Liver (tissue), 8 donors: ENCODE measurements at regions not wholly inside any gene's neighbourhood (a gene's known extent, or its start where the extent isn't known, plus 50 kb on each side); places are given as distances from the start of the nearest gene placed in this dataset.

Source experiments
- DNase-seq: peaks from one replicate; pipeline ENCODE4 v3.0.0-alpha.2; 2017; ENCODE audit warnings: low spot score
- H3K27ac ChIP-seq, 2 donors: one replicate each; pipeline ENCODE4 v1.7.0; 2013; ENCODE audit warnings: inconsistent platforms in 2 of 2, low read length in 2 of 2, control low read depth in 1 of 2, low read depth in 1 of 2, mild to moderate bottlenecking in 1 of 2
- H3K27me3 ChIP-seq, 4 donors: one replicate each; pipeline versions ENCODE4 v1.6.1 to v1.7.0; 2013; ENCODE audit warnings: low read length in 3 of 4, inconsistent platforms in 1 of 4, mild to moderate bottlenecking in 1 of 4, moderate library complexity in 1 of 4; ENCODE audit not compliant: control insufficient read depth in 4 of 4, insufficient read depth in 4 of 4
- H3K36me3 ChIP-seq, 4 donors: one replicate each; pipeline versions ENCODE4 v1.6.1 to v1.7.0; 2013; ENCODE audit warnings: low read length in 3 of 4, mild to moderate bottlenecking in 3 of 4, low read depth in 1 of 4, moderate library complexity in 1 of 4; ENCODE audit not compliant: control insufficient read depth in 4 of 4, insufficient read depth in 3 of 4
- H3K4me1 ChIP-seq, 4 donors: one replicate each; pipeline versions ENCODE4 v1.6.1 to v1.7.0; 2013; ENCODE audit warnings: low read length in 3 of 4, mild to moderate bottlenecking in 3 of 4, moderate library complexity in 1 of 4; ENCODE audit not compliant: control insufficient read depth in 4 of 4, insufficient read depth in 4 of 4
- H3K4me3 ChIP-seq, 3 donors: one replicate each; pipeline versions ENCODE4 v1.6.1 to v1.7.0; 2013; ENCODE audit warnings: low read length in 3 of 3, control low read depth in 1 of 3, low read depth in 1 of 3, mild to moderate bottlenecking in 1 of 3
- H3K9ac ChIP-seq, 2 donors: one replicate each; pipeline ENCODE4 v1.7.0; 2013; ENCODE audit warnings: low read length in 2 of 2, mild to moderate bottlenecking in 2 of 2, moderate library complexity in 2 of 2, control low read depth in 1 of 2, low read depth in 1 of 2
- H3K9me3 ChIP-seq, 4 donors: one replicate each; pipeline versions ENCODE4 v1.6.1 to v1.7.0; 2013; ENCODE audit warnings: low read length in 3 of 4; ENCODE audit not compliant: control insufficient read depth in 4 of 4
- EGR1 ChIP-seq, 2 donors: IDR thresholded peaks; 2 replicates each; pipeline ENCODE4 v1.6.1; 2016 to 2018; ENCODE audit warnings: antibody characterized with exemption in 2 of 2, low read depth in 2 of 2
- FOXA1 ChIP-seq: IDR thresholded peaks from 2 replicates; pipeline ENCODE4 v1.6.1; 2016; ENCODE audit warnings: antibody characterized with exemption
- FOXA2 ChIP-seq: IDR thresholded peaks from 2 replicates; pipeline ENCODE4 v1.6.1; 2016; ENCODE audit warnings: antibody characterized with exemption
- GABPA ChIP-seq, 2 donors: IDR thresholded peaks in 1 of 2; conservative IDR thresholded peaks in 1 of 2; 2 replicates each; pipeline ENCODE4 v1.6.1; 2016; ENCODE audit warnings: antibody characterized with exemption in 2 of 2, mild to moderate bottlenecking in 1 of 2, moderate library complexity in 1 of 2
- HNF4A ChIP-seq, 2 donors: conservative IDR thresholded peaks; 2 replicates each; pipeline ENCODE4 v1.6.1; 2016; ENCODE audit warnings: antibody characterized with exemption in 2 of 2, mild to moderate bottlenecking in 2 of 2
- HNF4G ChIP-seq: IDR thresholded peaks from 2 replicates; pipeline ENCODE4 v1.6.1; 2016; ENCODE audit warnings: antibody characterized with exemption
- JUND ChIP-seq, 2 donors: IDR thresholded peaks; 2 replicates each; pipeline ENCODE4 v1.6.1; 2016; ENCODE audit warnings: antibody characterized with exemption in 2 of 2
- NR2F2 ChIP-seq: IDR thresholded peaks from 2 replicates; pipeline ENCODE4 v1.6.1; 2016; ENCODE audit warnings: antibody characterized with exemption
- RAD21 ChIP-seq, 2 donors: IDR thresholded peaks; 2 replicates each; pipeline ENCODE4 v1.6.1; 2016; ENCODE audit warnings: antibody characterized with exemption in 2 of 2, mild to moderate bottlenecking in 2 of 2
- RXRA ChIP-seq, 2 donors: IDR thresholded peaks; 2 replicates each; pipeline ENCODE4 v1.6.1; 2017 to 2018; ENCODE audit warnings: antibody characterized with exemption in 2 of 2, mild to moderate bottlenecking in 1 of 2
- SP1 ChIP-seq: IDR thresholded peaks from 2 replicates; pipeline ENCODE4 v1.6.1; 2018; ENCODE audit warnings: antibody characterized with exemption, mild to moderate bottlenecking
- TAF1 ChIP-seq: conservative IDR thresholded peaks from 2 replicates; pipeline ENCODE4 v1.6.1; 2016; ENCODE audit warnings: antibody characterized with exemption, mild to moderate bottlenecking
- YY1 ChIP-seq: IDR thresholded peaks from 2 replicates; pipeline ENCODE4 v1.6.1; 2016; ENCODE audit warnings: antibody characterized with exemption, mild to moderate bottlenecking
- WGBS: extraction: QIAGEN DNeasy Blood & Tissue Kit; methylation state at CpG from one replicate; pipeline ENCODE4 v1.1.7; 2013; 5-methylcytosine and 5-hydroxymethylcytosine counted together
- TF ChIP-seq, protein P1 (sequence below): fragments of 150-350 bp; IDR thresholded peaks from 2 replicates; pipeline ENCODE4 v1.5.1; 2017; ENCODE audit warnings: improper control_type of control experiment, low read depth, low read length; ENCODE audit not compliant: missing input control
- TF ChIP-seq, protein P2 (sequence below): IDR thresholded peaks from 2 replicates; pipeline ENCODE4 v1.6.1; 2016; ENCODE audit warnings: antibody characterized with exemption
- TF ChIP-seq, protein P3 (sequence below): IDR thresholded peaks from 2 replicates; pipeline ENCODE4 v1.6.1; 2016; ENCODE audit warnings: antibody characterized with exemption
- TF ChIP-seq, protein P4 (sequence below): IDR thresholded peaks from 2 replicates; pipeline ENCODE4 v1.6.1; 2016; ENCODE audit warnings: antibody characterized with exemption
- TF ChIP-seq, protein P5 (sequence below): IDR thresholded peaks from 2 replicates; pipeline ENCODE4 v1.6.1; 2016; ENCODE audit warnings: antibody characterized with exemption, mild to moderate bottlenecking
- donor health status: healthy.
- donor health status: healthy.
- donor health status: healthy.
- donor health status: healthy.
- donor health status: healthy.

DNA sequence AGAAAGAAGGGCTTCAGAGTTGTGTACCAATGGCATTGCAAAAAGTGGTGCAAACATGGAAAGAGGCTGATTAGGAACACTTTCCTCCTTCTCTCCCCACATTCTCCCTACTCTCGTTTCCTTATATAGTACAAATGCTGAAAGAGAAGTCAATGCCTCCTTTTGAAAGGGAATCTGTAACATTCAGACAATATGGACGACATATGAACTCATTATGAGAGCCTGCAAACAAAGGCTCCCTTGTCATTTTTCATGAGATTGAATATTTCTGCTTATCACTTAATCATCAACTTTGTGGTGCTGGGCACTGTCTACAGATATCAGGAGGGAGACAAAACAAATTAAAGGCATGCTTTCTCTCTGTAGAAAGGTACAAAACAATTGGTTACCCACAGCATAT, 437.1 kb upstream of the PHF14 start:
- H3K4me3 ChIP-seq = no peak overlapping the region
- DNase-seq = no peak
- H3K27ac ChIP-seq = no peak overlapping the region
- no peaks in the 10 kb centered on the region for H3K4me1 ChIP-seq
- no peak overlapping the region for H3K9ac ChIP-seq
- H3K9me3 ChIP-seq = no peaks in the 10 kb centered on the region
- WGBS = 24% methylated on average over 2 of the region's 2 CpGs
- H3K27me3 ChIP-seq = peaks cover 0 to 3% (median 0%) of the 10 kb centered on the region in 4 donors
- H3K36me3 ChIP-seq = no peaks in the 10 kb centered on the region
- no peak for TF ChIP-seq FOXA1
- no peak for TF ChIP-seq NR2F2
- TF ChIP-seq, protein P1, sequence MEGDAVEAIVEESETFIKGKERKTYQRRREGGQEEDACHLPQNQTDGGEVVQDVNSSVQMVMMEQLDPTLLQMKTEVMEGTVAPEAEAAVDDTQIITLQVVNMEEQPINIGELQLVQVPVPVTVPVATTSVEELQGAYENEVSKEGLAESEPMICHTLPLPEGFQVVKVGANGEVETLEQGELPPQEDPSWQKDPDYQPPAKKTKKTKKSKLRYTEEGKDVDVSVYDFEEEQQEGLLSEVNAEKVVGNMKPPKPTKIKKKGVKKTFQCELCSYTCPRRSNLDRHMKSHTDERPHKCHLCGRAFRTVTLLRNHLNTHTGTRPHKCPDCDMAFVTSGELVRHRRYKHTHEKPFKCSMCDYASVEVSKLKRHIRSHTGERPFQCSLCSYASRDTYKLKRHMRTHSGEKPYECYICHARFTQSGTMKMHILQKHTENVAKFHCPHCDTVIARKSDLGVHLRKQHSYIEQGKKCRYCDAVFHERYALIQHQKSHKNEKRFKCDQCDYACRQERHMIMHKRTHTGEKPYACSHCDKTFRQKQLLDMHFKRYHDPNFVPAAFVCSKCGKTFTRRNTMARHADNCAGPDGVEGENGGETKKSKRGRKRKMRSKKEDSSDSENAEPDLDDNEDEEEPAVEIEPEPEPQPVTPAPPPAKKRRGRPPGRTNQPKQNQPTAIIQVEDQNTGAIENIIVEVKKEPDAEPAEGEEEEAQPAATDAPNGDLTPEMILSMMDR = no peak
- TF ChIP-seq EGR1 (IDR thresholded peaks at IDR 0.05; ENCODE audit: low read depth in 2 of 2) = no peak
- TF ChIP-seq YY1 = no peak
- TF ChIP-seq, protein P2, sequence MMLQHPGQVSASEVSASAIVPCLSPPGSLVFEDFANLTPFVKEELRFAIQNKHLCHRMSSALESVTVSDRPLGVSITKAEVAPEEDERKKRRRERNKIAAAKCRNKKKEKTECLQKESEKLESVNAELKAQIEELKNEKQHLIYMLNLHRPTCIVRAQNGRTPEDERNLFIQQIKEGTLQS = no peak
- TF ChIP-seq, protein P3, sequence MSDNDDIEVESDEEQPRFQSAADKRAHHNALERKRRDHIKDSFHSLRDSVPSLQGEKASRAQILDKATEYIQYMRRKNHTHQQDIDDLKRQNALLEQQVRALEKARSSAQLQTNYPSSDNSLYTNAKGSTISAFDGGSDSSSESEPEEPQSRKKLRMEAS = no peak
- no peak for TF ChIP-seq TAF1
- TF ChIP-seq HNF4G = no peak
- TF ChIP-seq, protein P4, sequence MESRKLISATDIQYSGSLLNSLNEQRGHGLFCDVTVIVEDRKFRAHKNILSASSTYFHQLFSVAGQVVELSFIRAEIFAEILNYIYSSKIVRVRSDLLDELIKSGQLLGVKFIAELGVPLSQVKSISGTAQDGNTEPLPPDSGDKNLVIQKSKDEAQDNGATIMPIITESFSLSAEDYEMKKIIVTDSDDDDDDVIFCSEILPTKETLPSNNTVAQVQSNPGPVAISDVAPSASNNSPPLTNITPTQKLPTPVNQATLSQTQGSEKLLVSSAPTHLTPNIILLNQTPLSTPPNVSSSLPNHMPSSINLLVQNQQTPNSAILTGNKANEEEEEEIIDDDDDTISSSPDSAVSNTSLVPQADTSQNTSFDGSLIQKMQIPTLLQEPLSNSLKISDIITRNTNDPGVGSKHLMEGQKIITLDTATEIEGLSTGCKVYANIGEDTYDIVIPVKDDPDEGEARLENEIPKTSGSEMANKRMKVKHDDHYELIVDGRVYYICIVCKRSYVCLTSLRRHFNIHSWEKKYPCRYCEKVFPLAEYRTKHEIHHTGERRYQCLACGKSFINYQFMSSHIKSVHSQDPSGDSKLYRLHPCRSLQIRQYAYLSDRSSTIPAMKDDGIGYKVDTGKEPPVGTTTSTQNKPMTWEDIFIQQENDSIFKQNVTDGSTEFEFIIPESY = no peak
- TF ChIP-seq FOXA2 = no peak
- no peak for TF ChIP-seq JUND (IDR thresholded peaks at IDR 0.05)
- no peak for TF ChIP-seq RXRA (IDR thresholded peaks at IDR 0.05)
- TF ChIP-seq GABPA (IDR thresholded peaks at IDR 0.05 in 1 of 2, conservative IDR thresholded peaks at IDR 0.05 in 1 of 2) = no peak
- TF ChIP-seq, protein P5, sequence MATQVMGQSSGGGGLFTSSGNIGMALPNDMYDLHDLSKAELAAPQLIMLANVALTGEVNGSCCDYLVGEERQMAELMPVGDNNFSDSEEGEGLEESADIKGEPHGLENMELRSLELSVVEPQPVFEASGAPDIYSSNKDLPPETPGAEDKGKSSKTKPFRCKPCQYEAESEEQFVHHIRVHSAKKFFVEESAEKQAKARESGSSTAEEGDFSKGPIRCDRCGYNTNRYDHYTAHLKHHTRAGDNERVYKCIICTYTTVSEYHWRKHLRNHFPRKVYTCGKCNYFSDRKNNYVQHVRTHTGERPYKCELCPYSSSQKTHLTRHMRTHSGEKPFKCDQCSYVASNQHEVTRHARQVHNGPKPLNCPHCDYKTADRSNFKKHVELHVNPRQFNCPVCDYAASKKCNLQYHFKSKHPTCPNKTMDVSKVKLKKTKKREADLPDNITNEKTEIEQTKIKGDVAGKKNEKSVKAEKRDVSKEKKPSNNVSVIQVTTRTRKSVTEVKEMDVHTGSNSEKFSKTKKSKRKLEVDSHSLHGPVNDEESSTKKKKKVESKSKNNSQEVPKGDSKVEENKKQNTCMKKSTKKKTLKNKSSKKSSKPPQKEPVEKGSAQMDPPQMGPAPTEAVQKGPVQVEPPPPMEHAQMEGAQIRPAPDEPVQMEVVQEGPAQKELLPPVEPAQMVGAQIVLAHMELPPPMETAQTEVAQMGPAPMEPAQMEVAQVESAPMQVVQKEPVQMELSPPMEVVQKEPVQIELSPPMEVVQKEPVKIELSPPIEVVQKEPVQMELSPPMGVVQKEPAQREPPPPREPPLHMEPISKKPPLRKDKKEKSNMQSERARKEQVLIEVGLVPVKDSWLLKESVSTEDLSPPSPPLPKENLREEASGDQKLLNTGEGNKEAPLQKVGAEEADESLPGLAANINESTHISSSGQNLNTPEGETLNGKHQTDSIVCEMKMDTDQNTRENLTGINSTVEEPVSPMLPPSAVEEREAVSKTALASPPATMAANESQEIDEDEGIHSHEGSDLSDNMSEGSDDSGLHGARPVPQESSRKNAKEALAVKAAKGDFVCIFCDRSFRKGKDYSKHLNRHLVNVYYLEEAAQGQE = no peak
- TF ChIP-seq SP1 = no peak
- TF ChIP-seq HNF4A (conservative IDR thresholded peaks at IDR 0.05) = no peak
- no peak for TF ChIP-seq RAD21 (IDR thresholded peaks at IDR 0.05)
